Stromal cell of bone marrow (primary cell): ENCODE measurements at regions not wholly inside any gene's neighbourhood (a gene's known extent, or its start where the extent isn't known, plus 50 kb on each side); places are given as distances from the start of the nearest gene placed in this dataset.

Experiments
- DNase-seq: peaks from one replicate; pipeline ENCODE4 v3.0.0-alpha.2; 2012; ENCODE audit warnings: low read depth

GRCh38 chr9:79877943-79878602, 306.3 kb downstream of the TLE4 start:
- no peak for DNase-seq

GRCh38 chr9:79868567-79869189, 296.9 kb downstream of the TLE4 start:
- DNase-seq = no peak

GRCh38 chr9:79862921-79863890, 291.4 kb downstream of the TLE4 start:
- no peak for DNase-seq

- DNase-seq = no peak
These were observed 286.7 kb downstream of the TLE4 start for GRCh38 chr9:79858508-79858907.

- no peak for DNase-seq
These were observed 285.4 kb downstream of the TLE4 start for GRCh38 chr9:79857188-79857587.

- DNase-seq = no peak
These were observed 275.3 kb downstream of the TLE4 start for GRCh38 chr9:79847074-79847473.

- DNase-seq = no peak
These were observed 258.0 kb downstream of the TLE4 start for GRCh38 chr9:79829566-79830302.

- DNase-seq = no peak
These were observed 252.5 kb downstream of the TLE4 start for GRCh38 chr9:79824265-79824664.

GRCh38 chr9:79817438-79818004, 245.8 kb downstream of the TLE4 start:
- no peak for DNase-seq

GRCh38 chr9:79813258-79813638, 241.5 kb downstream of the TLE4 start:
- no peak for DNase-seq

- no peak for DNase-seq
These were observed 240.9 kb downstream of the TLE4 start for GRCh38 chr9:79812507-79813257.

GRCh38 chr9:79812099-79812498, 240.3 kb downstream of the TLE4 start:
- DNase-seq = peak; percentile 10

GRCh38 chr9:79809931-79810330, 238.2 kb downstream of the TLE4 start:
- DNase-seq = peak; percentile 77

GRCh38 chr9:79809316-79809876, 237.6 kb downstream of the TLE4 start:
- no peak for DNase-seq

- DNase-seq = no peak
These were observed 236.2 kb downstream of the TLE4 start for GRCh38 chr9:79807971-79808370.

GRCh38 chr9:79806086-79806485, 234.3 kb downstream of the TLE4 start:
- DNase-seq = no peak

- no peak for DNase-seq
These were observed 229.7 kb downstream of the TLE4 start for GRCh38 chr9:79801459-79801858.

- DNase-seq = peak; percentile 65
These were observed 228.8 kb downstream of the TLE4 start for GRCh38 chr9:79800578-79800977.

- DNase-seq = peak; percentile 85
These were observed 228.0 kb downstream of the TLE4 start for GRCh38 chr9:79799691-79800335.

- DNase-seq = no peak
These were observed 226.7 kb downstream of the TLE4 start for GRCh38 chr9:79798450-79798849.
